ENCODE measurements at regions not wholly inside any gene's neighbourhood (a gene's known extent, or its start where the extent isn't known, plus 50 kb on each side); places are given as distances from the start of the nearest gene placed in this dataset.

DNA sequence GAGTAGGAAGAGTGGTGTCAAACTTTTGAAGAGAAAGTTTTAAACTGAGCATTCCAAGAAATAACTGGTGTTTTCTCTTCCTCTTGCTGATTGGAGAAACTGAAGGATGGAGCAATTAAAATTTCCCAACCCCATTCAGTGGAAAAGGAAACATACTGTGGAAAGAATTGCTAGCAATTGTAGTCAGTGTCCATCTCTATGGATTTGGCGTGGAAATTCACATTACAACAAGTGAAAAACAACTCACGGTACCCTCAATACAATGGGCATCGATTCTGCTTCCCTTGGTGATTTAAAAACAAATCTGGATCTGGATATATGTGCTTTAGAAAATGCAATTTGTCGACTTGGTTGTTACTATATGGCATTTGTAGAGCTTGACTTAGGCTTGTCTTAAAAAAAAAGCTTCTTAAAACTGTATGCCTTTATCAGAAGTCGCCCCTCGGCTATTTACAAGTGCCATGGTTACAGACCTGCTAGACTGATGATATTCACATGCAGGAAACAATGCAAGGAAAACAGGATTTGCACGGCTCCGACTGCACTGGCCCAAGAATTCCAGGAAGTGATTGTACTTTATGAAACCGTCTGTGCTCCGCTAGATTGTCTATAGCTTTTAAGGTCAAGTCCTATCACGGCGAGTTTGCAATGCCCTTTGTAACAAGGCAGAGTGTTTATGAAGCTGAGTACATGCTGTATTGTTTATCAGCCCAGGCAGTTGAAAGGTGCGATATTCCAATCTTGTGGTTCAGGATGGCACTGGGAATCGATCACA lies 131.7 kb upstream of the PHACTR1 start:
- no peaks in the 10 kb centered on the region for H3K9me3 Mint-ChIP-seq
- H3K36me3 Mint-ChIP-seq (ENCODE audit: insufficient read depth) = no peaks in the 10 kb centered on the region
- H3K4me3 Mint-ChIP-seq = no peak overlapping the region
- ATAC-seq (no peak), DNase-seq (no peak)
- H3K27me3 Mint-ChIP-seq (ENCODE audit: low read depth) = peaks cover 4% of the 10 kb centered on the region
- H3K4me1 Mint-ChIP-seq (ENCODE audit: low read depth) = no peaks in the 10 kb centered on the region

DNA sequence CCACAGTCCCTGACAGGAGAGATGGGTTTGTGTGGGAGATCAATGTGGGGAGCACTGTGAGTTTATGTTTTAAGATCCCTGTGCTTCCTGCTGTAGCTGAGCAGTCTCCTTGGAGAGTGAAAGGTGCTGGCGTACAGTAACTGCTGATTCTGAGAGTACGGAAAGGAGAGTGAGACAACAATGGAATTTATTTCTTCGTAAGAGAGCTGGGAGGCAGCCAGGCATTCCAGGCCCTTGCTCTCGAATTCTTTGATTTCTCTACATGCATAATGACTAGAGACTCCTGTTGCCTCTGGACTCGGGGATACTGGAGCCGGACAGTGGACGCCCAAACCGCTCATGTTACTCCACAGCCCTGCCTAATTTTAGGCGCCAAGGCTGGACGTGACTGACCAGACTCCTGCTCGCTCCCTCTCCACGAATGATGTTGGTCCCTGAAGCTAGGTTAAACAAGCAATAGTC lies 131.0 kb upstream of the PHACTR1 start:
- Mint-ChIP-seq H3K9me3 (no peaks in the 10 kb centered on the region), H3K36me3 (ENCODE audit: insufficient read depth) (no peaks in the 10 kb centered on the region), H3K4me1 (ENCODE audit: low read depth) (no peaks in the 10 kb centered on the region), H3K4me3 (no peak overlapping the region), H3K27me3 (ENCODE audit: low read depth) (peaks cover 4% of the 10 kb centered on the region)
- ATAC-seq (no peak), DNase-seq (no peak)

DNA sequence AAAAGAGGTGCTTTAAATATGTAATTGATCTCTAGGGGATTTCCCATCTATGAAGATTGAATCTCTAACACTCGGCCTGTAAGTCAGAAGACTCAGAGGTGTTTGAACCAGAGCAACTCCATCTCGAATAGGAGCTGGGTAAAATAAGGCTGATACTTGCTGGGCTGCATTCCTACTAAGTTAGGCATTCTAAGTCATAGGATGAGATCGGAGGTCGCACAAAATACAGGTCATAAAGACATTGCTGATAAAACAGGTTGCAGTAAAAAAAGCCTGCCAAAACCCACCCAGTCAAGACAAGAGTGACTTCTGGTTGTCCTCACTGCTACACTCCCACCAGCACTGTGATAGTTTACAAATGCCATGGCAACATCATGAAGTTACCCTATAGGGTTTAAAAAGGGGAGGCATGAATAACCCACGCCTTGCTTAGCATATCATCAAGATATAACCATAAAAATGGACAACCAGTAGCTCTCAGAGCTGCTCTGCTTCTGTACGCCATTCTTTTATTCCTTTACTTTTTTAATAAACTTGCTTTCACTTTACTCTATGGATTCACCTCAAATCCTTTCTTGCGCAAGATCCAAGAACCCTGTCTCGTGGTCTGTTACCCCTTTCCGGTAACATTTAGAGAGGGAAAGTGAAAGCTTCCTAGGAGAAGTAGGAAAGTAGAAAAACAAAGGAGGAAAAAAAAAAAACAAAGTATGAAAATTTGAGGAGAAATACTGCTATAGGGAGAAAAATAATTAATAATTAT lies 129.7 kb upstream of the PHACTR1 start:
- Mint-ChIP-seq H3K4me1 (ENCODE audit: low read depth) (no peaks in the 10 kb centered on the region), H3K4me3 (no peak overlapping the region), H3K9me3 (no peaks in the 10 kb centered on the region), H3K27me3 (ENCODE audit: low read depth) (peaks cover 4% of the 10 kb centered on the region), H3K36me3 (ENCODE audit: insufficient read depth) (no peaks in the 10 kb centered on the region)
- no peak for DNase-seq
- ATAC-seq = no peak

DNA sequence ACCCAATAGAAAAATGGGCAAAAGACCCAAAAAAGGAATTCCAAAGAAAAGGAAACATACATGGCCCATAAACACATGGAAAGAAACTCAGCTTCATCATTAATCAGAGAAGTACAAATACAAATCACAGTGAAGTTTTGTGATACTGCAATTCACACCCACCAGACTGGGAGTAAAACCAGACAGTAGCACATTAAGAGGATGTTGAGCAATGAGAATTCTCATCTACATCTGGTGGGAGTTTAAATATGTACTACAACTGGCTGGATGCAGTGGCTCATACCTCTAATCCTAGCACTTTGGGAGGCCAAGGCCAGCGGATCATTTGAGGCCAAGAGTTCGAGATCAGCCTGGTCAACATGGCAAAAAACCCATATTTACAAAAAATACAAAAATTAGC lies 125.7 kb upstream of the PHACTR1 start:
- DNase-seq (no peak), ATAC-seq (no peak)
- no peaks in the 10 kb centered on the region for H3K9me3 Mint-ChIP-seq
- no peaks in the 10 kb centered on the region for H3K4me1 Mint-ChIP-seq (ENCODE audit: low read depth)
- no peaks in the 10 kb centered on the region for H3K36me3 Mint-ChIP-seq (ENCODE audit: insufficient read depth)
- H3K27me3 Mint-ChIP-seq (ENCODE audit: low read depth) = peaks cover 6% of the 10 kb centered on the region
- H3K4me3 Mint-ChIP-seq = no peak overlapping the region

DNA sequence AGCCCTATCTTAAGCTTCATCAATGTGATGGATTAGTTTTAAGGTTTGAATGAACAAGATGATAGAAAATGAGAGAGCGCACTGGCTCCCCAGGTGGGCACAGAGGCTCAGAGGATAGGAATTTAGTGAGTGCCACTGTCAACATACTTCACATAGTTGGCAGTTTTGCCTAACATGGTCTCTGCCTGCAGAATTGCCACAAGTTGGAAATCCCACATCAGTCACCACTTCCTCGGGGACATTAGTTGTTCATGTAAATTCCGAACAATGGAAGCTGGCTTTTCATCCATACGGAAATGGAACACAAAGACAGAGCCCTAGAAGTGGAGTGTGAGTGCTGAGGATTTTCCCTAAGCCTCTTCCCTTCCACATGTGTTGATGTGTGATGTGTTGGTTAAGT lies 123.9 kb upstream of the PHACTR1 start:
- Mint-ChIP-seq H3K27me3 (ENCODE audit: low read depth) (peaks cover 6% of the 10 kb centered on the region), H3K4me1 (ENCODE audit: low read depth) (no peaks in the 10 kb centered on the region), H3K9me3 (no peaks in the 10 kb centered on the region), H3K36me3 (ENCODE audit: insufficient read depth) (no peaks in the 10 kb centered on the region), H3K4me3 (no peak overlapping the region)
- DNase-seq (no peak), ATAC-seq (no peak)

DNA sequence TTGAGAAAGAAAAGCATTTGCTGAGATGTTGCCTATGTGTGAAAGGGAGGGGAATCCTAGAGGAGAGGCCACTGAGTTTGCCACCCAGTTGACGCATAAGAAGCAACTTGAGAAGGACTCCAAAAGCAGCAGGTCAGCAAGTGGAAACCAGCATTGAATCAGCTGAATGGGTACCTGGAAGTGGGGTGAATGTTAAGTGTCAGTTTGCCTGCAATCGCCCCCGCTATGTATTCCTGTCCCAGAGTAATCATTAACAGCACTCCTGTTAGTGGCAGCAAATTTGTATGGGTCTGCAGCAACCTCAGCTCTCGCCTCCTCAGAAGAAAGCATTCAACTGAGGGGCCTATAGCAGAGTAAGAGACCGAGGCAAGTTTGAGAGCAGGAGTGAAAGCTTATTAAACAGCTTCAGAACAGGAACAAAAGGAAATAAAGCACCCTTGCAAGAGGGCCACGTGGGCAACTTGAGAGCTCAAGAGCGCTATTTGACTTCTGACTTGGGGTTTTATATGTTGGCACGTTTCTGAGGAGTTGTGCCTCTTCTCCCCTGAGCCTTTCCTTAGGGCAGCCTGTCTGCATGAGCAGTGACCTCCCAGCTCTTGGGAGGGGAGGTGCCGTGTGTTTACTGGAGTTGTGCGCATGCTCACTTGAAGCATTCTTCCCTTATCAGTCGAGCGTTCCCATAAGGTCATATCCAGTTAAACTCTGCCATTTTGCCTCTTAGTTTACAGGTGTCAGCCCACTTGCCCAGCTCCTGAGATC lies 122.6 kb upstream of the PHACTR1 start:
- Mint-ChIP-seq H3K9me3 (no peaks in the 10 kb centered on the region), H3K27me3 (ENCODE audit: low read depth) (peaks cover 4% of the 10 kb centered on the region), H3K4me3 (no peak overlapping the region), H3K4me1 (ENCODE audit: low read depth) (no peaks in the 10 kb centered on the region), H3K36me3 (ENCODE audit: insufficient read depth) (no peaks in the 10 kb centered on the region)
- DNase-seq = no peak
- ATAC-seq = no peak

DNA sequence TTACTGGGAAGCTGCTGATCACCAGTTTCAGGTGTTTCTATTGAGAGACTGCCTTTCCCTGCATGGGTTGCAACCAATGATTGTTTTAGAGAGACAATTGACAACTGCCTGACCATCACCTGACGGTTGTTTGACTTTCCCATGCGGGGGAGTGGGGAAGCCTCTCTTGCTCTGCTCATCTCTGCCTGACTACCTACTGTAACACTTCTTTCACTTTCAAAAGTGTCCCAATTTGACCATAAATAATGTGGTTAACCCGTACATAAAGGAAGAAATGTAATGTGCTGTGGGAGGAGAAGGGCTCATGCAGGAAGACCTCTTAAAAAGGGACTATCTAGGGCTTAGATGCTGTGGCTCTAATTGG lies 122.1 kb upstream of the PHACTR1 start:
- DNase-seq (no peak), ATAC-seq (no peak)
- H3K4me1 Mint-ChIP-seq (ENCODE audit: low read depth) = no peaks in the 10 kb centered on the region
- no peak overlapping the region for H3K4me3 Mint-ChIP-seq
- H3K36me3 Mint-ChIP-seq (ENCODE audit: insufficient read depth) = no peaks in the 10 kb centered on the region
- peaks cover 4% of the 10 kb centered on the region for H3K27me3 Mint-ChIP-seq (ENCODE audit: low read depth)
- no peaks in the 10 kb centered on the region for H3K9me3 Mint-ChIP-seq

DNA sequence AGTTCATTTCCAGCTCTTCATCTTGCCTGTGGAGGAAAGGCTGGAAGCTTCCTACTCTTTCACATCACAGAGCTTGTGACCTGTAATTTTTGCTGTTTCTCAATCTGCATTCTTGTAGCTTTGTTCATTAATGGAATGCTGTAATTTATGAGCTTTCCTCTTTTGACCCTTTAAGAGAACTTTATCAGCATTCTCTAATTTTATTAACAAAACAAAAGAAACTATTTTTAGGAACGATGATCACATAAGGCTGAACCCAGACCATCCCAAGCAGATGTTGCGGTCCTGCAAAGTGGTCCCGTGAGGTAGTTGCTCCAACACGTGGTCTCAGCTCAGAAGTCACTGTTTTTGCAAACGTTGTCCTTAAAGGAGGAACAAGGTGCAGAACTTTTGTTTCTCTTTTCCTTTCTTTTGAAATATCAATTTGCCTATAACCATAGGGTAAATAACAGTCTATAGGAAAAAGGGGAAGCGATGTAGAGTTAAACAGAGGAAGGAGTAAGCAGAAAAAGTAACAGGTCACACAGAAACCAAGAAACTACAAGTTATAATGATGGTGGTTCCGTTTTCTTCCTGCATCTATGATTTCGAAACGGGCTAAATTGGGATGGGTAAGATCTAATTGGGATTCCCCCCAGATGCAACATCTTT lies 121.3 kb upstream of the PHACTR1 start:
- H3K4me3 Mint-ChIP-seq = no peak overlapping the region
- no peak for ATAC-seq
- H3K27me3 Mint-ChIP-seq (ENCODE audit: low read depth) = peaks cover 5% of the 10 kb centered on the region
- H3K9me3 Mint-ChIP-seq = no peaks in the 10 kb centered on the region
- no peak for DNase-seq
- no peaks in the 10 kb centered on the region for H3K4me1 Mint-ChIP-seq (ENCODE audit: low read depth)
- H3K36me3 Mint-ChIP-seq (ENCODE audit: insufficient read depth) = no peaks in the 10 kb centered on the region

DNA sequence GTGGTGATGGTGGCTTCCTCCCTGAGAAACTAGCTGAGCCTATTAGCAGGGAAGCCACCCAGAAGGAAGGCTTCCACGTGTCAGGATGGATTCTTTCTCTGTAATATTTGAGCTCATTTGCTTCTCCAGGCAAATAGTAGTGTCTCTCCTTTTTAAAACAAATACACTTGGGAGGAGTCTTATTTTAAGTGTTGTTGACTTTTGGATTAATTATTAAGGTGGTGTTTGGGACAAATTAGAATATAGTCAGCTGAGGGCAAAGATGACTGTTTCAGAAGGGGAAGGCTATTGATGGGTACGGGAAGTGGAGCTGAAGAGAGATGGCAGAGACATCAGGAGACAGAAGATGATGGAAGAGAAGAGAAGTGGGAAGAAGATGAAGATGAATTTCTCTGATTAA lies 119.8 kb upstream of the PHACTR1 start:
- ATAC-seq = no peak
- H3K9me3 Mint-ChIP-seq = no peaks in the 10 kb centered on the region
- no peaks in the 10 kb centered on the region for H3K4me1 Mint-ChIP-seq (ENCODE audit: low read depth)
- H3K36me3 Mint-ChIP-seq (ENCODE audit: insufficient read depth) = no peaks in the 10 kb centered on the region
- DNase-seq = no peak
- H3K27me3 Mint-ChIP-seq (ENCODE audit: low read depth) = peaks cover 10% of the 10 kb centered on the region
- no peak overlapping the region for H3K4me3 Mint-ChIP-seq

DNA sequence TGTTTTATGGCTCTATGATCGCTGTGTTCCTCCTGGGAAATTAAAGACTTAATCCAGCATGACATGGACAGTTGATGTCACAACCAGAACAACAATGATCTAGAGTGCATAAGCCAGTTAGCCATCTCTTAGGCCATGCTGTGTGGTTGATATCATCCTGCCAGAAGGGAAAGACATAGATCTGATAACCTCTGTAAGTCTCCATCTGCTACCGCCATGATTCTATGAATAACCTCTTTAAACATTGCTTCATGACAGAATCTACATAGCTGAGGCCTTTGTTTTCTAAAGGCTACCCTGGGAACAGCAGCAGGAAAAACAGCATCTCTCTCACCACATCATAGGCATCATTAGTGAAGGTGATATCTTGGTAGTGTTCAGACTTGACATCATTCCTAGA lies 117.6 kb upstream of the PHACTR1 start:
- H3K4me3 Mint-ChIP-seq = no peak overlapping the region
- DNase-seq = no peak
- no peaks in the 10 kb centered on the region for H3K9me3 Mint-ChIP-seq
- no peak for ATAC-seq
- no peaks in the 10 kb centered on the region for H3K4me1 Mint-ChIP-seq (ENCODE audit: low read depth)
- peaks cover 10% of the 10 kb centered on the region for H3K27me3 Mint-ChIP-seq (ENCODE audit: low read depth)
- no peaks in the 10 kb centered on the region for H3K36me3 Mint-ChIP-seq (ENCODE audit: insufficient read depth)

DNA sequence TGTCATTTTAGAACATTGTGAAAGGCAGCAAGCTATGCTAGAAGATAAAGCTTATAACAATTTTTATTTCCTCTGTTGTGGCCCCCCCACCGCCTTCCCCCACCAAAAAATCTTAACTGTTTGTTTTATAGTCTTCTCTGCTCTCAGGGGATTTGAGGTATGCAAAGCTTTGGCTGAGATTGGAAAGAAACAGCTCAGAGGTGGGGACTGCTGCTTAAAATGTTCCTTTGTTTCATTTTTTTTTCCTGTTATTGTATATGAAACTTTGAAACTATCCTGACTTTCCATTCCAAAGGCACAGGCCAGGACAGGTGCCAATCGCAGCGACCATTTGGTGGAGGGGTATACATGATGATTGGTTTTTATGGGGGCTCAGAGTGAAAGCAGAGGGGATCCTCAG lies 114.7 kb upstream of the PHACTR1 start:
- Mint-ChIP-seq H3K4me1 (ENCODE audit: low read depth) (no peaks in the 10 kb centered on the region), H3K27me3 (ENCODE audit: low read depth) (peaks cover 11% of the 10 kb centered on the region), H3K4me3 (no peak overlapping the region), H3K9me3 (no peaks in the 10 kb centered on the region), H3K36me3 (ENCODE audit: insufficient read depth) (no peaks in the 10 kb centered on the region)
- DNase-seq = no peak
- ATAC-seq = no peak

DNA sequence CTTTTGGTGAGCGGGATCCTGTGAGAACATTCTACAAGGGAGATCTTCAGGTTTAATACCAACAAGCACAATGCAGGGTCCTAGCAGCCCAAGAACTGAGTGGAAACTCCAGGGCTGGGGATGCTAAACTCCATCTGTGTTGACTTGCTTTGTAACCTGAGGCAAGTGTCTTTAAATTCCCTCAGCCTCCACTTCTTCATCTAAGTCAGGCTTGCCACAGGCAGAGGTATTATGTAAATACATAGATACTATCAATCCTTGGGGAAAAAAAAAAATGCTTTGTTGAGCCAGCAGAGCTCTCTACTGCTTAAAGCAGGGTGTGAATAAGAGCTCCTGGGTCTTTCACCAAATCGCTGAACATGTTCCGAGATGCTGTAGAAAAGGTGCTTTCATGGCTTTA lies 114.2 kb upstream of the PHACTR1 start:
- H3K4me1 Mint-ChIP-seq (ENCODE audit: low read depth) = no peaks in the 10 kb centered on the region
- no peaks in the 10 kb centered on the region for H3K36me3 Mint-ChIP-seq (ENCODE audit: insufficient read depth)
- peaks cover 15% of the 10 kb centered on the region for H3K27me3 Mint-ChIP-seq (ENCODE audit: low read depth)
- DNase-seq (no peak), ATAC-seq (no peak)
- H3K4me3 Mint-ChIP-seq = no peak overlapping the region
- H3K9me3 Mint-ChIP-seq = no peaks in the 10 kb centered on the region

DNA sequence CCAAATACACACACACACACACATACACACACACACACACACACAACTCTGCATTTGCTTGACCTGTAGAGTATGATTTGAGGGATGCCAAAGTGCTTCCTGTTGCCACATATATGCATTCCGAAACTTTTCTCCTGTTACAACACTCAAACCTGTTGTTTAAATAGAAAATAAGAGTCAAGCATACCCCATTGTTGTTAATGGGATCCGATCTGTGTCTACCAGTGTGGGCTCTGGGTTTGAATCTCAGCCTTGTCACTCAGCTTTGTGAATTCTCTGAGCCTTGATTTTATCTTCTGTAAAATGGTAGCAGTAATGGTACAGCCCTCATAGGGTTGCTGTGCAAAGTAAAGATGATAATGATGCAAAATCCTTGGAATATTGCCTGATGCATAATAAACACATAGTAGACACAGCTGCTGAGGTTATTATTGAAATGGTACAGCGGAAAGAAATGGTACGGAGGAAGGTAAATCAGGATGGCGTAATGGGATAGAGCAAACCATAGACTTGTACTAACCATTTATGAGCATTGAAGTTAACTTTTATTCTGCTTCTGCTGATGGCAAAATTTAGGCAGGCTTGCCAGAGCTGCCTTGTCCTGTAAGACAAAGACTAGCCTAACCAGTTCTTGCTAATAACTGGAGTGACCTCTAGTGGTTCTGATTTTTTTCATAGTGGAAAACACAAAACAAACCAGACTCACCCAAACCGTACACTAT lies 113.5 kb upstream of the PHACTR1 start:
- ATAC-seq (no peak), DNase-seq (no peak)
- no peaks in the 10 kb centered on the region for H3K4me1 Mint-ChIP-seq (ENCODE audit: low read depth)
- H3K36me3 Mint-ChIP-seq (ENCODE audit: insufficient read depth) = no peaks in the 10 kb centered on the region
- peaks cover 15% of the 10 kb centered on the region for H3K27me3 Mint-ChIP-seq (ENCODE audit: low read depth)
- H3K4me3 Mint-ChIP-seq = no peak overlapping the region
- no peaks in the 10 kb centered on the region for H3K9me3 Mint-ChIP-seq

DNA sequence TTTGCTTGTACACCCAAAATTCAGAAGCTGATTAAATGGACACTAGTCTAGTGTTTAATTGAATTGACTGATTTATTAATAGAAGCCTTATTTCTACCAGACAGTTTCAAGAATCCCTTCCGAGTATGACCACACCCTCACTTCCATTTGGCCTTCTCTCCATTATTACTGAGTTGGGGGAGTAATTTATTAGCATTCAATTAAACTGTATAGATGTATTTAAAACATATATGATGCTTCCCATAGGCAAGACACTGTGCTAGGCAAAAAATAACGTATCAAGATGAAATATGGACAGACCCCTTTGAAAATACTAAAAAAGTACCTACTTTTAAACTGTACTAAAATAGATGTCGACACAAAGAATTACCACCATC lies 112.9 kb upstream of the PHACTR1 start:
- no peak for DNase-seq
- H3K9me3 Mint-ChIP-seq = no peaks in the 10 kb centered on the region
- H3K4me1 Mint-ChIP-seq (ENCODE audit: low read depth) = no peaks in the 10 kb centered on the region
- no peak overlapping the region for H3K4me3 Mint-ChIP-seq
- peaks cover 15% of the 10 kb centered on the region for H3K27me3 Mint-ChIP-seq (ENCODE audit: low read depth)
- no peaks in the 10 kb centered on the region for H3K36me3 Mint-ChIP-seq (ENCODE audit: insufficient read depth)
- no peak for ATAC-seq
